Natural killer cell treated with Interleukin-12 subunit alpha and Interleukin-12 subunit beta and Interleukin-15 and Interleukin-18, amount 100 ng/mL, for 72 hours (primary cell): ENCODE measurements at regions not wholly inside any gene's neighbourhood (a gene's known extent, or its start where the extent isn't known, plus 50 kb on each side); places are given as distances from the start of the nearest gene placed in this dataset.

ENCODE experiments used
- ATAC-seq, 2 donors: fragments of 150-1000 bp; cut with Tn5 transposase in 1 of 2; sonication (Bioruptor Pico), chemical (Tn5 transposase) in 1 of 2; 2 replicates each; pipeline ENCODE4 v1.10.0; 2021
- DNase-seq: peaks from one replicate; pipeline ENCODE4 v3.0.0; 2022; ENCODE audit warnings: low spot score
- H3K27ac Mint-ChIP-seq, 2 donors: 1 replicate in 1 of 2; 2 replicates in 1 of 2; pipeline ENCODE4 v1.8.0; 2022; ENCODE audit warnings: mixed read lengths in 2 of 2, mild to moderate bottlenecking in 1 of 2, moderate library complexity in 1 of 2
- H3K27me3 Mint-ChIP-seq, 2 donors: 1 replicate in 1 of 2; 2 replicates in 1 of 2; pipeline ENCODE4 v1.8.0; 2022; ENCODE audit warnings: mixed read lengths in 2 of 2
- H3K36me3 Mint-ChIP-seq: one replicate; pipeline ENCODE4 v1.8.0; 2022; ENCODE audit warnings: mixed read lengths
- H3K4me1 Mint-ChIP-seq, 2 donors: 1 replicate in 1 of 2; 2 replicates in 1 of 2; pipeline ENCODE4 v1.8.0; 2022; ENCODE audit warnings: low read depth in 2 of 2, mixed read lengths in 2 of 2, mild to moderate bottlenecking in 1 of 2
- H3K4me3 Mint-ChIP-seq: one replicate; pipeline ENCODE4 v1.8.0; 2022; ENCODE audit warnings: mixed read lengths
- H3K9me3 Mint-ChIP-seq: 2 replicates; pipeline ENCODE4 v1.8.0; 2022; ENCODE audit warnings: mixed read lengths

- Mint-ChIP-seq H3K27me3 (peaks cover 10 to 15% of the 10 kb centered on the region in 2 donors), H3K4me3 (no peak overlapping the region), H3K36me3 (no peaks in the 10 kb centered on the region), H3K9me3 (no peaks in the 10 kb centered on the region), H3K4me1 (peaks cover 5 to 11% of the 10 kb centered on the region in 2 donors), H3K27ac (no peak overlapping the region)
- DNase-seq (no peak), ATAC-seq (no peak)
Observed at GRCh38 chr6:4658486-4658885, 117.7 kb upstream of the CDYL start.

DNA sequence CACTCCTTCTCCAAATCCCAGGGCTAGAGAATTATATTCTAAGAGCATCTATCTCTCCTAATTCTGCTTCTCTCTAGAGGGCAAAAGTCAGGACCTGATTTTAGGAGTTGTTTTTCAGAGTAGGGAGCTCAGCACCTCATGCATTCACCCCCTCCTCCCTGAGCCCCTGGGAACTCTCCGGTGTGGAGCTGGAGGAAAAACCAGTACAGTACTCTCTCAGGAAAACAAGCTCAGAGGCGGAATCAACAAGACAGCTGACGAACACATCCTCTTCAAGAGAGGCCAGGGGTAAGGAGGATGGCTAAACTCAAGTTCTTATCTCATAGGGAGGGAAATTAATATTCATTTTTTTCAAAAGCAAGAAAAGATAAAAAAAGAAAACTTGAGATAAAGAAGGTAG lies 120.1 kb upstream of the CDYL start:
- peaks cover 5 to 16% of the 10 kb centered on the region in 2 donors for H3K4me1 Mint-ChIP-seq
- H3K9me3 Mint-ChIP-seq = no peaks in the 10 kb centered on the region
- DNase-seq (no peak), ATAC-seq (no peak)
- no peaks in the 10 kb centered on the region for H3K36me3 Mint-ChIP-seq
- H3K27me3 Mint-ChIP-seq = peaks cover 10 to 15% of the 10 kb centered on the region in 2 donors
- no peak overlapping the region for H3K4me3 Mint-ChIP-seq
- no peak overlapping the region for H3K27ac Mint-ChIP-seq

DNA sequence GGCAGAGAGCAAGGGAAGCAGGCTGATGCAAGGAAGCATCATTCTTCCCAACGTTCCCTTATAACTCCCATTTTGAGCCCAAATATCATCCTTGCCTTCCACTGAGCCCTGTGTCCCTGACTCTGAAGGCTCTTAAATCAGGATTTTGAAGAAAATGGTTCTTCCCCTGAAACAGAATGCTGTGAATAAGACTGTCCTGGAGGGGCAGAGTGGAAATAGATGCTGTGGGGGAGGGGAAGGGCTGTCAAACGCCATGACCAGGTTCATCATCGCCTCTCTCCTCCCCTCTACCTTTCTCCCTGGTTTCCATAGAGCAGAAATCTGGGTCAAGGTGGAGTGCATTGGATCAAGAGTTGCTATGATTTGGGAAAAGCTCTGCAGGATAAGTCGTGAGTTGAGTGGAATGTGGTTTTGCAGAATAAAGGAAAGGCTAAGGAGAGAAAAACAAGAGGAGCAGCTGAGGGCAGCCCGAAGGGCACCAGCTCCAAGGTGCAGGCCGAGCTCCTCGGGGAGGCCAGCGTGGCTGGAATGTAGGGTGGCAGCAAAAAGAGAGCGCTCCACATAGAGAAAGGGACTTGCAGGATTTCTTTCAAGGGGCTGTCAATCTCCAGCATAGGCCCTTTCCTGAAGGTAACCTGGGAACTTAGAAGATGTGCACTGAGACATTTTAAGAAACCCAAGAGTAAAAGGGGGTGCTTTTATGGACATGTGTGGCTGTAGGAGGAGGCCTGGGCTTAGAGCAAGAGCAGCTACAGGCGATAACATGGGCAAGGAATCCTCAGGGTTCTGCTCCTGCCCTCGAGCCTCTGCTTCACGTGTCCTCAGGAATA lies 120.8 kb upstream of the CDYL start:
- Mint-ChIP-seq H3K27me3 (peaks cover 10 to 15% of the 10 kb centered on the region in 2 donors), H3K36me3 (no peaks in the 10 kb centered on the region), H3K27ac (no peak overlapping the region), H3K9me3 (no peaks in the 10 kb centered on the region), H3K4me1 (peaks cover 5 to 16% of the 10 kb centered on the region in 2 donors), H3K4me3 (no peak overlapping the region)
- no peak for ATAC-seq
- no peak for DNase-seq

DNA sequence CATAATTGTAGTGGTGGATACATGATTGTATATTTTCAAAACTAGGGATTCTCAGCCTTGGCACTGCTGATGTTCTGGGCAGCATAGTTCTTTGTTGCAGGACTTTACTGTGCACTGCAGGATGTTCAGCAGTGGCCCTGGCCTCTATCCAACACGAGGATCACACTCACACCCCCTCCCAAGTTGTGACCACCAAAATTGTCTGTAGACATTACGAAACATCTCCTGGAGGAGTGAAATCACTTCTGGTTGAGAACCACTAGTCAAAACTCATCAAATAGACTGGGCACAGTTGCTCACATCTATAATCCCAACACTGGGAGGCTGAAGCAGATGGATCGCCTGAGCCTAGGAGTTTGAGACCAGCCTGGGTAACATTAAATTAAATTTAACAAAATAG lies 123.1 kb upstream of the CDYL start:
- Mint-ChIP-seq H3K4me1 (peaks cover under 1 to 11% of the 10 kb centered on the region in 2 donors), H3K4me3 (no peak overlapping the region), H3K36me3 (no peaks in the 10 kb centered on the region), H3K27ac (no peak overlapping the region), H3K27me3 (peaks cover 12% of the 10 kb centered on the region in 2 donors), H3K9me3 (no peaks in the 10 kb centered on the region)
- ATAC-seq (peak; percentile 62 to 74), DNase-seq (no peak)

- H3K4me3 Mint-ChIP-seq = no peak overlapping the region
- no peaks in the 10 kb centered on the region for H3K9me3 Mint-ChIP-seq
- H3K27ac Mint-ChIP-seq = peak overlapping the region in 1 of 2 donors; percentile 11
- peaks cover 8 to 18% of the 10 kb centered on the region in 2 donors for H3K4me1 Mint-ChIP-seq
- H3K27me3 Mint-ChIP-seq = peaks cover 11 to 16% of the 10 kb centered on the region in 2 donors
- no peak for DNase-seq
- no peak for ATAC-seq
- no peaks in the 10 kb centered on the region for H3K36me3 Mint-ChIP-seq
Observed at GRCh38 chr6:4651831-4652467, 124.3 kb upstream of the CDYL start.

DNA sequence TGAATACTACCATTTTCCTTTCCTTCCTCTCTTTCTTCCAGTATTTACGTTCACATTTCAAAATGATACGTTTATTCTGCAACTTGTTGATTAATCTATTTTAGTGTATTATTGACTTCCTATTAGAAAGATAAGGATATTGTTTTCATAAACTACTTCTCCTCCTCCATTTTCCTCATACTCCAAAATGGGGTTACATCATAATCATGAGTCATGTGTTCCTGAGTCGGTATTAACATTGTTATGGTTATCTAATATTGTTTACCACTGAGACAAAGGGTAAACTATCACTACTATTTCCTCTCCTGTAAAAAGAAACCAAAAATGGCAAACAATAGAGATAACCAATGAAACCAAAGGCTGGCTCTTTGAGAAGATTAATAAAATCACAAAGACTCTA lies 126.5 kb upstream of the CDYL start:
- Mint-ChIP-seq H3K4me1 (peaks cover 8 to 17% of the 10 kb centered on the region in 2 donors), H3K27ac (no peak overlapping the region), H3K27me3 (peaks cover 11 to 13% of the 10 kb centered on the region in 2 donors), H3K9me3 (no peaks in the 10 kb centered on the region), H3K36me3 (no peaks in the 10 kb centered on the region), H3K4me3 (no peak overlapping the region)
- no peak for ATAC-seq
- no peak for DNase-seq

GRCh38 chr6:4647414-4648365 lies 128.5 kb upstream of the CDYL start:
- Mint-ChIP-seq H3K27me3 (peaks cover 15 to 19% of the 10 kb centered on the region in 2 donors), H3K36me3 (no peaks in the 10 kb centered on the region), H3K4me3 (peak overlapping the region; percentile 74), H3K4me1 (peaks cover 8 to 10% of the 10 kb centered on the region in 2 donors), H3K9me3 (no peaks in the 10 kb centered on the region), H3K27ac (peak overlapping the region in 1 of 2 donors; percentile 89)
- ATAC-seq = peak; percentile 67 to 77
- no peak for DNase-seq

GRCh38 chr6:4645713-4646360 lies 130.4 kb upstream of the CDYL start:
- Mint-ChIP-seq H3K9me3 (no peaks in the 10 kb centered on the region), H3K27ac (no peak overlapping the region), H3K36me3 (no peaks in the 10 kb centered on the region), H3K4me3 (no peak overlapping the region), H3K4me1 (peaks cover 10 to 13% of the 10 kb centered on the region in 2 donors), H3K27me3 (peaks cover 19 to 23% of the 10 kb centered on the region in 2 donors)
- no peak for ATAC-seq
- DNase-seq = no peak

DNA sequence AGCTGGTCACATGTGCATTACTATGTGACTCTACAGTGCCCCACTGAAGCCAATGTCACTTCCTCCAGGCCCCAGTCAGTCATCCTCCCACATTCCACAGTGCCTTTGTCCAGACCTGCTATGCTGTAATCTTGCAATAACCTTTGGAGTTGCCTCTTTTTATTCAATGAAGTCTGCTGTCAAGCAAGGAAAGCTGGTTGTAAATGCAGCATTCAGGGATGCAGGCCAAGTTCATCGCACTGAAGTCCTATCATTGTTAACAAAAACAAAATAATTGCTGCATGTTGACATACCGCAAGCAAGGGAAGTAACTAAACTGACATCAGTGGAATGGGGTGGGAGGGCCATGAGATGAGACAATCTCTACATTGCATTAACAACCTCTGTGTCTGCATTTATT lies 131.2 kb upstream of the CDYL start:
- H3K27ac Mint-ChIP-seq = no peak overlapping the region
- no peaks in the 10 kb centered on the region for H3K9me3 Mint-ChIP-seq
- H3K27me3 Mint-ChIP-seq = peaks cover 23 to 24% of the 10 kb centered on the region in 2 donors
- no peak for DNase-seq
- H3K4me3 Mint-ChIP-seq = no peak overlapping the region
- no peaks in the 10 kb centered on the region for H3K36me3 Mint-ChIP-seq
- no peak for ATAC-seq
- H3K4me1 Mint-ChIP-seq = peaks cover 10 to 13% of the 10 kb centered on the region in 2 donors

- Mint-ChIP-seq H3K36me3 (no peaks in the 10 kb centered on the region), H3K4me3 (no peak overlapping the region), H3K9me3 (peaks cover 8% of the 10 kb centered on the region), H3K4me1 (peaks cover 20 to 30% of the 10 kb centered on the region in 2 donors), H3K27ac (no peak overlapping the region), H3K27me3 (peaks cover 21 to 23% of the 10 kb centered on the region in 2 donors)
- DNase-seq (no peak), ATAC-seq (no peak)
Observed at GRCh38 chr6:4641461-4641860, 134.7 kb upstream of the CDYL start.

DNA sequence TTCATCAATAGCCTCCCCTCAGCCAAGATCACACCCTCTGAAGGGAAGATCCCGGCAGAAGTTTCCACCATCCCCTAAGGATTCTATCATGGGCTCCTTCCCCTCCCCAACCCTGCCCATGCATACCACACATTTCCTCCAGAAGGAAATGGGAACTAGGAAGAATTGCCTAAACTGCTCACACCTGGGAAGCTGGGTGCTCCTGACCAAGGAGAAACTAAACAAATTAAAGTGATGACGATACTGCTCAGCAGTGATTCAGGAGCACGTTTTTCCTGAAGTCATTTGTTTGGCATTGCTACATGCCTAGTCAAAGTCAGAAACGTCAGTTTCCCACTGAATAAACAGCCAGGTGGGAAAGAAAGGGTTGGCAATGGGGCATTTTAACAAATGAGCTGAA lies 136.1 kb upstream of the CDYL start:
- Mint-ChIP-seq H3K4me3 (no peak overlapping the region), H3K36me3 (no peaks in the 10 kb centered on the region), H3K27me3 (peaks cover 20 to 21% of the 10 kb centered on the region in 2 donors), H3K27ac (peak overlapping the region in 1 of 2 donors; percentile 87), H3K4me1 (peaks cover 20 to 30% of the 10 kb centered on the region in 2 donors), H3K9me3 (peaks cover 8% of the 10 kb centered on the region)
- ATAC-seq (no peak), DNase-seq (no peak)

- H3K9me3 Mint-ChIP-seq = peaks cover 8% of the 10 kb centered on the region
Observed at GRCh38 chr6:4638641-4639040, 137.6 kb upstream of the CDYL start.

More at GRCh38 chr6:4638641-4639040, 137.6 kb upstream of the CDYL start:
- H3K36me3 Mint-ChIP-seq = no peaks in the 10 kb centered on the region
- ATAC-seq = no peak
- H3K4me3 Mint-ChIP-seq = peak overlapping the region; percentile 30
- no peak for DNase-seq
- H3K27ac Mint-ChIP-seq = peak overlapping the region; percentile 46 to 87
- H3K27me3 Mint-ChIP-seq = peaks cover 17 to 21% of the 10 kb centered on the region in 2 donors
- peaks cover 20 to 30% of the 10 kb centered on the region in 2 donors for H3K4me1 Mint-ChIP-seq
